ENCODE measurements at regions not wholly inside any gene's neighbourhood (a gene's known extent, or its start where the extent isn't known, plus 50 kb on each side); places are given as distances from the start of the nearest gene placed in this dataset.

- no peaks in the 10 kb centered on the region for H3K27me3 ChIP-seq
- H3K4me1 ChIP-seq, result no peaks in the 10 kb centered on the region
- H3K9me3 ChIP-seq, result no peaks in the 10 kb centered on the region
- H3K4me3 ChIP-seq, result no peak overlapping the region
- intact Hi-C loops (cut with DNase I; ENCODE audit: low total_unique reads), result no loop called here
- H3K36me3 ChIP-seq, result no peaks in the 10 kb centered on the region
- no peak for TF ChIP-seq POLR2A (IDR thresholded peaks at IDR 0.05)
- TF ChIP-seq CTCF (IDR thresholded peaks at IDR 0.05), result no peak
- no peak for TF ChIP-seq POLR2AphosphoS5 (IDR thresholded peaks at IDR 0.05)
- no peak for DNase-seq (ENCODE audit: low spot score in 2 of 2)
- H3K27ac ChIP-seq, result no peak overlapping the region
These were observed 183.5 kb upstream of the UFM1 start for GRCh38 chr13:38166116-38166515.

GRCh38 chr13:38160131-38160530, 189.5 kb upstream of the UFM1 start:
- no peaks in the 10 kb centered on the region for H3K4me1 ChIP-seq

DNA sequence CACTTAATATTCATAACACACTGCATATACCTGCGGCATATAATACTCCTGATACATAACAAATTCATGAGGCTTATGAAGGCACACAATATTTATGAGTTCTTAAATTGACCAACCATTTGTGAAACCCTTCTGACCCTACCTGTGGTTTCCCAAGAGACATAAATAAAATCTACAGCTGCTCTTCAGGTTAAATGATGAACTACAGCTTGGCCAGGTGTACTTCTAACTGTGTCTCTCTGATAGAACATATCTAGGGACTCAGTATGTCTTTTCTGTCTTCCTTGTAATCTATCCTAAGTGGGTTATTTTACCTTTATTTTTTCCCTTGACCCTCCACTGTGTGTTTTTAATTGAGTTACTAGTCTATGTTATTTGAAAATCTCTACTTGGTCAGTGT, 189.9 kb upstream of the UFM1 start:
- H3K4me3 ChIP-seq, result no peak overlapping the region
- H3K27me3 ChIP-seq, result no peaks in the 10 kb centered on the region
- H3K4me1 ChIP-seq, result no peaks in the 10 kb centered on the region
- peaks cover 0 to 9% of the 10 kb centered on the region in 2 donors for H3K9me3 ChIP-seq
- no peak for TF ChIP-seq POLR2A (IDR thresholded peaks at IDR 0.05)
- no peak for TF ChIP-seq CTCF (IDR thresholded peaks at IDR 0.05)
- TF ChIP-seq POLR2AphosphoS5 (IDR thresholded peaks at IDR 0.05), result no peak
- intact Hi-C loops (cut with DNase I; ENCODE audit: low total_unique reads), result no loop called here
- DNase-seq (ENCODE audit: low spot score in 2 of 2), result no peak
- H3K27ac ChIP-seq, result no peak overlapping the region
- no peaks in the 10 kb centered on the region for H3K36me3 ChIP-seq

More at GRCh38 chr13:38160131-38160530, 189.5 kb upstream of the UFM1 start:
- DNase-seq (ENCODE audit: low spot score in 2 of 2), result no peak
- TF ChIP-seq POLR2A (IDR thresholded peaks at IDR 0.05) (no peak), CTCF (IDR thresholded peaks at IDR 0.05) (no peak), POLR2AphosphoS5 (IDR thresholded peaks at IDR 0.05) (no peak)
- Histone ChIP-seq H3K9me3 (peaks cover 0 to 9% of the 10 kb centered on the region in 2 donors), H3K27ac (no peak overlapping the region), H3K27me3 (no peaks in the 10 kb centered on the region), H3K36me3 (no peaks in the 10 kb centered on the region), H3K4me3 (no peak overlapping the region)
- intact Hi-C loops (cut with DNase I; ENCODE audit: low total_unique reads), result no loop called here

DNA sequence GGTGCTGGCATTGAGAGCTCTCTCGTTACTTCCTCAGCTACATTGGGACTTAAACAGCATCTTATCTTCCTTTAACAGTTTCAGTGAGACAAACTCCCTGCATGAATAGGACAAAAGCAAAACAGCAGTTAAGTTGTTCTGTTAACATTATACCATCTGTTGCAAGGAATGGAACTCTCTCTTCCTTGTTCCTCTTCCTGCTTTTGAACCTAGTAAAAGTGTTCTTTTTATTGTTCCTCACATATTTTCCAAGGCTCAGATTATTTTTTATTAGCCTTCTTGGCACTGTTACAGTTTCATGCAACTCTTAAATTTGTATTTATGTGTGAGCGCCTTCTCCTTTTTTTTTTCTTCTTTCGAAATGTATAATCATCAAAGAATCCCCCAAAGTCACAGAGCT, 202.6 kb upstream of the UFM1 start:
- no peak for DNase-seq (ENCODE audit: low spot score in 2 of 2)
- H3K4me1 ChIP-seq, result no peaks in the 10 kb centered on the region
- H3K27ac ChIP-seq, result no peak overlapping the region
- peaks cover 0 to 5% of the 10 kb centered on the region in 2 donors for H3K9me3 ChIP-seq
- TF ChIP-seq CTCF (IDR thresholded peaks at IDR 0.05), result no peak
- TF ChIP-seq POLR2A (IDR thresholded peaks at IDR 0.05), result no peak
- no peak for TF ChIP-seq POLR2AphosphoS5 (IDR thresholded peaks at IDR 0.05)
- no peaks in the 10 kb centered on the region for H3K27me3 ChIP-seq
- H3K36me3 ChIP-seq, result no peaks in the 10 kb centered on the region
- no peak overlapping the region for H3K4me3 ChIP-seq
- intact Hi-C loops (cut with DNase I; ENCODE audit: low total_unique reads), result no loop called here

DNA sequence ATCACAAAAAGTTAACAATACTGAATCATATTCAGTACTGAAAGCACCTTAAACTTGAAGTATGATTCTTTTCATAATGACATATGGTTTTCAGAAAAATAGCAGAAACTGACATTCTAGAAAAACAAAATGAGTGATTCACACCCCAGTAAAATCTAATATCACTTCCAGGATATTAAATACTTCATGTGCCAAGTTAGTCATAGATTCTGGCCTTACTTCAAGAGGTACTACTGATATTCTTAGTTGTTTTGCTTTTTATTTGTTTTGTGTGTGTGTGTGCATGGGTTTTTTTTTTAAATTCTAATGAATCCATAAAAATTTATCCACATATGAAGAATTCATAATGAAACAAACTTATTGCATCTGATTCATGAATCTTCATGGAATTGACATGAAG, 207.9 kb upstream of the UFM1 start:
- no peak for TF ChIP-seq POLR2A (IDR thresholded peaks at IDR 0.05)
- no peak for TF ChIP-seq CTCF (IDR thresholded peaks at IDR 0.05)
- TF ChIP-seq POLR2AphosphoS5 (IDR thresholded peaks at IDR 0.05), result no peak
- intact Hi-C loops (cut with DNase I; ENCODE audit: low total_unique reads), result no loop called here
- no peaks in the 10 kb centered on the region for H3K36me3 ChIP-seq
- H3K27ac ChIP-seq, result no peak overlapping the region
- H3K4me3 ChIP-seq, result no peak overlapping the region
- H3K4me1 ChIP-seq, result no peaks in the 10 kb centered on the region
- H3K27me3 ChIP-seq, result no peaks in the 10 kb centered on the region
- no peak for DNase-seq (ENCODE audit: low spot score in 2 of 2)
- H3K9me3 ChIP-seq, result no peaks in the 10 kb centered on the region
